ENCODE measurements at regions not wholly inside any gene's neighbourhood (a gene's known extent, or its start where the extent isn't known, plus 50 kb on each side); places are given as distances from the start of the nearest gene placed in this dataset.
"Not testable (repeated sequence)": the region's sequence is repeated elsewhere in the genome, so short reads cannot be mapped to it uniquely, and the experiment has no call there.

GRCh38 chr9:13433453-13433852 lies 154.0 kb upstream of the MPDZ start:
- not testable (repeated sequence) for TF ChIP-seq CTCF (IDR thresholded peaks at IDR 0.05; ENCODE audit: extremely low read depth in 1 of 2, insufficient read depth in 1 of 2, low read depth in 1 of 2, low read length in 2 of 2); MYC (IDR thresholded peaks at IDR 0.05; ENCODE audit: low read depth, low read length)

Data from endothelial cell of umbilical vein (primary cell).